G401.6 (cell line): ENCODE measurements at regions not wholly inside any gene's neighbourhood (a gene's known extent, or its start where the extent isn't known, plus 50 kb on each side); places are given as distances from the start of the nearest gene placed in this dataset.

Experiments used
- FAIRE-seq: peaks from 2 replicates; lab custom pipeline; 2012; peaks lifted over from hg19 to GRCh38; lab: Jason Lieb, UNC

DNA sequence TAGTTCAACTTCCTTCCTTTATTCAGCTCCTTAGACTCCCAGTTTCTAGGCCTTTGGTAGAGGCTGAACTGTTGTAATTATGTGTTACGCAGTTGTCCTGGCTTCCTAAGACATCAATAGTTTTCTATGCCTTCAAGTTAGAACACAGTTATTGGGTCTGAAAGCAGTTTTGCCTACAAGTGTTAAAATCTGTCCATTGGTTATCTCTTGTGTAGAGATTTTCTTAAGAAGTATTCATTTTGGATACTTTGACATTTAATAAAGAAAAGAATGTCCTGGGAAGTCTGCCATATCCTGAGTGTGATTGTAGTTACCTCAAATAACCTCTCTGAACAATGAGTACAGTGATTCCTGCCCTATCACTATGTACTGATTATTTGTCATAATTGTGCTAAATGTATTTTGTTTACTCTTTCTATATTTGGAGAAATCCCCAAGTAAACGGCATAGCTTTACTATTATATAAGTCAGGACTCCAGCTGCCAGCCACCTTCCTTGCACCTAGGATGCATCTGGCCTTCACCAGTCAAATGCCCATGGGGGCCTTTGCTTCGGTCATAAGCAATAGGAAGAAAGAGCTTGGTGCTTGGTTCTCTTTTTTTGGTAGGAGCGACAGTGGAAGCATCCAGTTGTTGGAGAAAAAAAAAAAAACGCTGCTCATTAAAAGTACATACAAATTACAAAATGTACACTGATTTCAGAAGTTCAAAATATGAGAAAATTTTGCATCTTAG, 449.5 kb upstream of the PKDCC start:
- FAIRE-seq: no peak

DNA sequence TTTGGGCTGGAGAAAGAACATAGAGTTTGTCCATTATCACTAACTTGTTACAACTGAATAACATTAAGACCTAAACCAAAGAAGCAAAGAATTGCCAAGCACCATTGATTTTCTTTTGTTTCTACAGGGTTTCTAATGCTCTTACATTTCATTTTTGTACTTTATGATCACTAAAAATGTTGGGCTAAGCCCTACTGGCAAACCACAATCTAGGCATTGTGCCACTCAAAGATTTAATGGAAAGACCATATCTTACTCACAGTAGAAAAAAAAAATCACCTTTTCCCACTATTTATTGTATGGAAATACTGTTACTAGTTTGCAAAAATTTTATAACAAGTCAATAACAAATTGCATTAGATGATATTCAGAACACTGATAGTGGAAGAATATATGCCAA, 447.4 kb upstream of the PKDCC start:
- no peak for FAIRE-seq

DNA sequence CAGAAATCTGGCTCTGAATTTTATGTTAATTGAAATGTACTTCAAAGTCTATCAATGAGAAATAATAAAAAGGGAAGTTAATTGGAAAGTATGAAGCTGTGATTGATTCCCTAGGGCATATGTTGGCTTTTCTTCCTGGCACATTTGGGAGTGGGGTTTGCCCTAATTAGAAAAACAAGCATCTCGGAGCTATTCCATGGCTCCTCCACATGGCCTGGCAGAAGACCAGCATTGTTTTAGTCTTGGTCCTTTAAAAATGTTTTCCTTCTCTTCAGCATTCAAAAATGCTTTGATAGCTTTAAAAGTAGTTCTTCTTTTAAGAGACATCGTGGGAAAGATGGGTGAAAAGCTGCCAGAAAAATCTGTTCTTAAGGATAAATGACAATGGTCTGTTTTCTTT, 445.5 kb upstream of the PKDCC start:
- FAIRE-seq: no peak

DNA sequence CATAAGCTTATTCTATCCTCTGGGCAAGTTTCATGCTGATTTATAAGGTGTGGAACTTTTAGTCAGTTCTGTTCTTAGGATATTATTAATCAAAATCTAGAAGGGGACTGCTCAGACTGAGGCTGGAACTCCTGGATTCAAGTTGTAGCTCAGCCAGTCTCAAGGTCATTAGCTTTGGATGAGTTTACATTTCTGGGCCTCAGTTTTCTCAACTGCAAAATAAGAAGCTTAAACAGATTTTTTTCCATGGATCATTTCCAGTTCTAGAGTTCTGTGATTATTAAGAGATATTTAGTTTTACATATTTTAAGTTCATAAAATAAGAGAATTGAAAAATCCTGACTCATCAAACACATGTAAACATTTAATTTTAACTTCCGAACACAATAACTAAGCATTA, 442.5 kb upstream of the PKDCC start:
- no peak for FAIRE-seq

DNA sequence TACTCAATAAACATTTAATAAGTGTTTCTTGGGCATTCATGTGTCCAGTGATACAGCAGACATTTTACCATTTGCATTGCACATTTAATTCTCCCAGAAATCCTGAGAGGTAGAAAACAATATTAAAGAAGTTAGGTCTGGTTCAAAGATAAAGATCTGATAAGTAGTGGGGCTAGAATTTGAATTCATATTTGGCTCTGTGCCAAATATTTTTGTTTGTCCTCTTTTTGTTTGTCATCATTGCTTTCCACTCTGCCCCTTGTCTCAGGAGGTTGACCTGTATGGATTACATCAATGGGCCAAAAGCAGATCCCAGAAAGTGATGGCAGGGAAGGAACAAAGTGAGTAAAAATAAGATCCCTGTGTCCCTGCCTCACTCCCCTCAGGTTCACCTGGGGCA, 441.9 kb upstream of the PKDCC start:
- no peak for FAIRE-seq

DNA sequence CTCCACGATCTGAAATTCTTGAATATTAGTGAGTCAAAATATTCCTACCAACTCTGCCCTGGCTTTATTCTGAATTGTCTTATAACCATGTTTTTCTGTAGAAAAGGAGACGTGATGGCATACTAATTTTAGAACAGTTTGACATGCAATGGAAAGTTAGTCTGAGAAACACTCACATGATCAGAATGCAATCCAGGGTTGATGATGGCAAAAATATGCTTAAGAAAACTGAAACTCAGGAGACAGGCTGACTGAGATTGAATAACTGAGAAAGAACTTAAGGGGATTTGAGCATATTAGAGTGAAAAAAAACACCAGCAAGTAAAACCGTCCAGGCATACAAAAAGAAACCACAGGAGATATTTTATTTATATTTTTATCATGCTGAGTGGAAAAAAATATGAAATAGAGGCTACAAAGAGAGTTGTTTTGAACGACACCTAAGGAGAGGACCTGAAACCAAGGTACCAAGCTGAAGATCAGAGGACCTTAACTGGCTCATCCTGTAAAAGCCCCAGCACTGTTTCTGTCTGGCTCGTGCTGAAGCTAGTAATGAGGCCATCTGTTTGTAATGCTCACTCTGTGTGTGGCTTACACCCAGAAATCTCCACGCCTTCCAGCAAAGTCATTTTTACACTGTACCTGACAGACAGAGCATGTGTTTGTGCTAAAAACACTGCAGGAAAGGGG, 437.2 kb upstream of the PKDCC start:
- no peak for FAIRE-seq

DNA sequence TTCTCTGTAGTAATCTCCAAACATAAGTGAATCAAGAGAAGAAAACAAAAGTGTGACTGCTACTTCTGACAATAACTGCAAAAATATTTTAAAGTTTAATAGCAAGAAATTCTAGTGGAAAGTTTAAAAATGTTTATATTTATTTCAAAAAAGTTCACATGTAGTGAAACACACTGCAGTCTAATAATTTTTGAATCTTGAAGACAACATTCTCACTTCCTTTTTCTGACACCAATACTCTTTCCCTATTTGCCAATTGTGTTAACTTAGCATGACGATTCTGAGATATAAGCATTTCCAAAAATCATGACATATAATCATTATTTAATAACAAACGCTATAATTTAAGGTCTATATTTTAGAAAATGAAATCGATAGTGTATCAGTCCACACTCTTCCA, 429.1 kb upstream of the PKDCC start:
- FAIRE-seq: no peak

DNA sequence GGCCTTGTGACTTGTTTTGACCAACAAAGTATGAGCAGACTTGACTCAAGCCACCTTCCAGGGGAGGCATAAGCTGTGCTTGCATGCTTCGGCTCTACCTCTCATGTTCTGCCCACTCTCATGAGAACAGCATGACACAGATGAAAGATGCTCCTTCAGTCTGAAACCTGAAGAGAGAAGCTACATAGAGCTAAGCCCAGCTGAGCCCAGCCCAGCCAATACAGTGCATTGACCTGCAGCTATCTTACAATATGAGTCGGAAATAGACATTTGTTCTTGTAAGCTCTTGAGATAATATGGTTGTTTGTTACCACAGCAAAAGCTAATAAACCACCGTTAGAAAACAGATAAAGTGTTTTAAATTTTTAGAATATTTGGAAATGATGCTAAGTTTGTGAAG, 426.7 kb upstream of the PKDCC start:
- no peak for FAIRE-seq

DNA sequence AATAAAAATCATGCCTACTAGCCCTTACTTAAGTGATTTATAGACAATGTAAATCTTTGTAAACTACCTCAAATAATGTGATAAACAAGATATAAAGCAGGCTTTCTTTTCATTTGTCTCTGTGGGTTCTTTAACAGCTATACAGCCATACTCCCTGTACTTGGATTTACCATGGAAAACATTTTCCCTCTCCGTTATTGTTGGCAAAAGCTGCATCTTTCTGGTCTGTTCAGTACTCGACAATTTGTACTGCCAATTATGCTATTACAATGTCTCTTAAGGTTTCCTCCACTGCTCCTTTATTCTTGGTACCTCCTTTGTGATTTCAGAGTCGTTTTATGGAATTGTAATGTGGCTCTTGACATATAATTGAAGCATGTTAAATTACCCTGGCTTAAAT, 426.3 kb upstream of the PKDCC start:
- FAIRE-seq: no peak

DNA sequence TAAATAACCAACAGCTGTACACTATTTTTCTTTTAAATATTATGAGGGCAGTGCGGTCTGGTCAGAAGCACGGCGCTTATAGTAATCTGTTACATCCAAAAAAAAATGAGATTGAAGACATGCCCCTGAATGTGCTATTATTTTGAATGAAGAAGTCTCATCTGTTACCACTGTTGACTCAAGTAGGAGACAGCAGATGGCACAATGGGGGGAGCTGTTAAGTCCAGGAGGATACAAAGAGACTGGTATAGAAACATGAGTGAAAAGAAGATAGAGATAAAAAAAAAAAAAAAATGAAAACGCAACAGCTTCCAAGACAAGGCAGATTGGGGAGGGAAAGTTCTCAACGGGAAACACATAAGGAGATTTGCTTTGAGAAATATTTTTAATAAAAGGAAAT, 425.5 kb upstream of the PKDCC start:
- no peak for FAIRE-seq

DNA sequence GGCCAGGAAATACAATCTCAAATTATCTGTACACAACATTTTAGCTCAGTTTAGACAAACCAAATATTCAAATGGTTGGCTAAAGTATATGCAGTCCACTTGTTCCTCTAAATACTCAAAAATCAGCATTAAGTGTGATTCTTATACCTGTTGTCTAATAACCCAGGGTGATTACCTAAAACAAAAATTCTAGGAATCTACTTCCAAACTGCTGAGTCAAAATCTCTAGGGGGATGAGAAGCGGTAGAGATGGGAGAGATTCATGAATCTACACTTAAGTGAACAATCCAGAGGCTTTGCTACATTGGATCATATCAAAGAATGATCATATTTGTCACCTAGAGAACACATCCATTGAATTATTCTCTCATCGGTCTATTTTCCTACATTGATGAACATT, 420.9 kb upstream of the PKDCC start:
- FAIRE-seq: no peak

DNA sequence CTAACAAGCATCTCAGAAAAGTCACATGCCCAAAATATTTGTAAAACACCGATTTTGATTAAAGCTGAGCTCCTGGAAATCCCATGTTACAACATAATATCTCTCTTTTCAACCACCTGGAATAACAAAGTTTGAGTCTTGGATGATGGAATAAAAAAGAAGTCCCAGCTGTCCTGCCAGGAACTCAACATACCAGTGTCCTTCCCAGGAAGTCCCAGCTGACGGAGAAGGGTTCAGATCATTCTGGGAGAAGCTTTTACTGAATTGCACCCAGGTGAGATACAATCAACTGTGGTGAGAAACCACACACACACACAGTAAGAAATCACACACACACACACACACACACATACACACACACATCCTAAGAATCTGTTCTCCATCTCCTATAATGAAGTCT, 413.1 kb upstream of the PKDCC start:
- no peak for FAIRE-seq

DNA sequence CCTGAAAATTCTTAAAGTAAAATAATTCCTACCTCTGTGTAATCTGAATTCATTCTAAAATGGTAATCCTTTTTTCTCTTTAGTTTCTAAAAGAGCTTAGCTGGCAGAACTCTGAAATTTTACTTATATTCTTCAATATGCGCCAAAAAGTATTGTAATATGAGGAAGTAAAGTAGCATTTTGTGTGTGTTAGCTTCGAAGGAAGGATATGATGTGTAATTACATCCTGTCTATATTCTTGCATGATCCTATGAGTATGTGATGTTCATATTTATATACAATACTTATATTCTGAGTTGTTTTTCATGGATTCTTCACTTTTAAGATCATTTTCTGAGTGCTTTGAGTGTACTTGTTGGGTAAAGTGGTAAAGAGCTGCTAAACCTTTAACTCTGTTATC, 402.9 kb upstream of the PKDCC start:
- FAIRE-seq: no peak

DNA sequence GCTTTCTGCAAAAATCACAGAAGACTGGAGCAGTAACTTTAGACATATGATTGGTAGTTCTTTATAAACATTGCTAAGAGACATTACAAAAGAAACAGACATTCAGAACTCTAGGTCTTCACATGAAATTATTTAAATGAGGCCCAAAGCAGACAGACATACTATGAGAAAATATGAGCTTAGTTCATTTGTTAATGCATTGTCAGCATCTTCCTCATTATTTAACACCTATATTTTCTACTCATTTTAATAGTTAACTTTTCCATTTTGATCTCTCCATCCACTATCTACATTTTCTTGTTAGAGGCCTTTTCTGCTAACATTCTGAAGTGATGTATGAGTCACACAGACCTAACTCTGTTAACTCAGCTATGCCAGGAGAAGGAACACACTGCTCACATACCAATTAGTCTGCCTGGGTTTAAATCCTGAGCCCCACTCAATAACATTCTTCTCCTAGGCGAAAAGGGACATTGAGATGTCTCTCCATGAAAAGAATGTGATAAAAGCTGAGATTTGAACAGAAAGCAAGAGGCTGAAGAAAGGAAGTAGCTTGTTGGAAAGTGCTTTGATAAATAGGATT, 400.3 kb upstream of the PKDCC start:
- FAIRE-seq: no peak

DNA sequence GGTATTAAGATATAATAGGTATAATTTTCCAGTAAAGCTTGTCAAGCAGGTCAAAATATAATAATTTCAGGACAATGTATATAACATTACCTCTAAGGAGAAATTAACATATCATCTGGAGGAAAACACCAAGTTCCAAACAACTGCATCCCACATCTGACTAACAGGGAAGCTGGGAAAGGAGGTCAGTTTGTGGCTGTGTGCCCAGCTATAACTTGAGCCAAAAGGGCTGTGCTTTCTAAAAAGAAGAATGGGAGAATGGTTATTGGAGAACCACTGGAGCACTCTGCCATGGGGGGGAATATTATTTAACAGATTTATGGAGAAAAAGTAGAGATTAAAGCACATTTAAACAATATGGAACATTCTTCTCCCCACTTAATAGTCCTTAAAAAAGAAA, 390.6 kb upstream of the PKDCC start:
- no peak for FAIRE-seq

DNA sequence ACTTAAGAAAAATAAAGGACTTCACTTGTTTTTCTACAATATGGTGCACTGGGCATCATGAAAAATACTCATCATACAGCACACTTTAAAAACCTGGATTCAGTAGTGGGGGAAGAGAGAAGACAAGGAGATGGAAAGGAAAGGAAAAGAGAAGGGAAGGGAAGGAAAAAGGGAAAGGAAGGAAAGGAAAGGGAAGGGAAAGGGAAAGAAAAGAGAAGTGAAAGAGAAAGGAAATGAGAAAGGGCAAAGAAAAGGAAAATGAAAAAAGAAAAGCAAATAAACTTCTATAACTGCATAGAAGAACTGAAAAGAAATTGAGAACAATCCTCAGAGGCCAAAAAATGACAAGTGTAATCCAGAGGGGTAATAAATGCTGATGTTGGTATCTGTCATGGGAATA, 388.1 kb upstream of the PKDCC start:
- FAIRE-seq: no peak

DNA sequence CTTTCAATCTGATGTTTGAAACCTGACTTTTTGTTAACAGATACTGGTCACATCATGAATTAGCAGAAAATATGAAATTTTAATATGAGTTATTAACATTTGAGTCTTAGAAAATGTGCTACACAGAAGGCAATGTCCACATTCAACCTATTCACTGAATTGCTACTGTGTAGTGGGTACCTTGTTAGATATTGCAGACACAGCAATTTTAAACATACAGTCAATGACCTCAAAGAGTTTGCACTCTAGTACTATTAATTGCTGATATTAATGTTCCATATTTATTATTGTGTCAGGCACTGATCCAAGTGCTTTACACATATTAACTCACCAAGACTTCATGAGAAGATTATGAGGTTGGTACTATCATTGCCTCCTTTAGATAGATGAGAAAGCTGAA, 385.4 kb upstream of the PKDCC start:
- no peak for FAIRE-seq

DNA sequence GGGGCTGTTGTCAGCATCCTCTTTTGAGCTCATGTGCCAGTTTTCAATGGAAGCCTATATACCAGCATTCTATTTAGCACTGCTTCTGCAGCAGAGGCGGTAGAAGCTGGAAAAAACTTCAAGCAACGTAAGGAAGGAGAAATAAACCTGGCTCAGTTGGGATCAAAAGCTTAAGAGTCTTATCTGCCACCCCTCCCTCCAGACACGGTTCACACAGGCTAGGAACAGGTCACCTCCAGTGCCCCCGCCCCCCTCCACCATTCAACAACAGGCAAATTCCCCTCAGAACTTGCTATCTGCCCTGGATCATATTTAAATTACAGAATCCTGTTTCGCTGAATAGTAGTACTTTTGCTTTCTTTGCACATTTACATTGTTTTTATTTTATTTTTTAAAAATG, 384.8 kb upstream of the PKDCC start:
- no peak for FAIRE-seq

DNA sequence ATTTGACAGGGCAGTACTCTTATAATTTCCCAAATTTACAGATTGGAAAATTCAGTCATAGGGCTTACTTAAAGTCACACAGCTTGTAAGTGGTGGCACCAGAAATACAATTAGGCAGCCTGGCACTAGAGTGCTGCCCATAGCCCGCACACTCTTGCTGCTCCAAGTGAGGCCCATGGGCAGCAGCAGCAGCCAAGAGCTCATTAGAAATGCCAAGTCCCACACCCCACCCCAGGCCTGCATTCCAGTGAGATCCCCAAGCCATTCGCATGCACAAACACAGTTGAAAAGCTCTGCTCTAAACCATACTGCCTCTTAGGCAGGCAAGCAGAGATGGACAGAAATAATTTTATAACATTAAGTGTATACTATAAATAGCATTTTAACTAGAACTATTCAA, 379.3 kb upstream of the PKDCC start:
- no peak for FAIRE-seq

DNA sequence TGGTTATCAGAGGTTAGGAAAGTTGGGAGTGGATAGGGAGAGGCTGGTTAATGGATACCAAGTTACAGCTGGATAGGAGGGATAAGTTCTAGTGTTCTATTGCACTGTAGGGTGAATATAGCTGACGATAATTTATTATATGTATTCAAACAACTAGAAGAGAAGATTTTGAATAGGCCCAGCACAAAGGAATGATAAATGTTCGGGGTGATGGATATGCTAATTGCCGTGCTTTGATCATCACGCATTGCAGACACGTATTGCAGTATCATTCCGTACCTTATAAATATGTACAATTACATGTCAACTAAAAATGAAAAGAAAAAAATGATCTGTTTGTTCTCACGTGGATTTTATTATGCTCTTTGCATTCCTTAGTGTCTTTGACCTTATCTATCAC, 369.2 kb upstream of the PKDCC start:
- FAIRE-seq: no peak

DNA sequence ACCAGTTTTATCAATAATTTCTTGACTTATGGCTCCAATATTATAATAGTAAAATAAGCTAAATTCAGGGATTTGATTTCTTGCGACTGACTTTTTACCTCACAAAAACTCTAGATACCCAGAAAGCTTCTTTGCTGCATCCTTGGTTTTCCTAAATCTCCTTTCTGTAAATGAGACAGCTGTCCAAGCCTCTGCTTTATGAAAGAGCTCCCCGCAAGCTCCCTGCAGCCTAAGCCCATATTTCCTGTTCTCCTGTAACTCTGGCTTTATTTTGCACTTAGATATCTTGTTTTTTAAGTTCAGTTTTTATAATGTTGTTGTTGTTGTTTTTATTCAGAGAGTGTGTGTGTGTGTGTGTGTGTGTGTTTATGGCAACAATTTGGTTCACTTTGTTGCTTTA, 361.7 kb upstream of the PKDCC start:
- no peak for FAIRE-seq

DNA sequence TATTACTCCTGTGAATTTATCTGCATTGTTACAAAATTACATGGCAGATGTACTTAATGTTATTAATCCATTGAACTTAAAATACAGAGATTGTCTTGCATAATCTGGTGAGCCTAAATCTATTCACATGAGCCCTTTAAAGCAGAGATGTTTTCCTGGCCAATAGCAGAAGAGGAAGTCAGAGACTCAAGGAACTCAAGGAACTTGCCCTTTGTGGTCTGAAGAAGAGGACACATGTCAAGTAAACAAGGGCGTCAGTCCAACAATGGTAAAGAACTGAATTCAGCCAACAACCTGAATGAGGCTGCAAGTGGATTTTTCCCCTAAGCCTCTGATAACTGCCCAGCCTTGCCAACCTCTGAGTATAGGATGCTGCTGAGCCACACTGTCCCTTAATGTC, 356.3 kb upstream of the PKDCC start:
- FAIRE-seq: no peak

DNA sequence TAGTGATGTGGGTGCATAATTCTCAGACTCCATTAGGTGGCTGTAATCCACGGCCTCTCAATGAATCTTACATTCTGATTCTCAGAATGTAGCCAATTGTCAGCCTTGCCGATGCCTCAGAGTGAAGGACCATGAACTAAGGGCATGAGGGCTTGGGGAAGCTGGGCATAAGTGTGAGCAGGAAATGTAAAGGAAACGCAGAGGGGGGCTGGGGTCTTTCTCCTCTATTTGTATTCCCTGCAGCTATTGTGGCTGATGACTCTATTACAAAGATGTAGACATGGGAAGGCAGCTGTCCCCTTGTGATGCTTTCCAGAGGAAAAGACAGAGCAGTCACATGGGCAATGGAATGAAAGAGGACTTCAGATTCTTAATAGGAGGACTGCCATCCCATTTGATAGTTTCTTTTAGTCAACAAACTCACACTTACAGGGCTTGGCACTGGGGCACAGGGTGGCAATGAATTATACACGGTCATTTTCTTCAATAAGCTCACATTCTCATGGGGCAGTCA, 353.2 kb upstream of the PKDCC start:
- no peak for FAIRE-seq
